AG04450 (cell line): ENCODE measurements at regions not wholly inside any gene's neighbourhood (a gene's known extent, or its start where the extent isn't known, plus 50 kb on each side); places are given as distances from the start of the nearest gene placed in this dataset.
A peak's percentile ranks its signal among the peaks of the same experiment; 100 is the strongest.

Experiments used
- CTCF ChIA-PET: fragments of 300-600, 350-600 bp; formaldehyde crosslinking; extraction: SDS; loops from one replicate; lab custom pipeline; 2022; ENCODE audit warnings: antibody characterized with exemption, inconsistent platforms; lab: Charles Lee
- POLR2A ChIA-PET: fragments of 350-600 bp; formaldehyde crosslinking; extraction: SDS; loops from one replicate; lab custom pipeline; 2021; ENCODE audit warnings: antibody characterized with exemption, inconsistent platforms; lab: Yijun Ruan, JAX
- DNase-seq: peaks from one replicate; pipeline ENCODE4 v3.0.0-alpha.2; 2011; ENCODE audit warnings: low read depth, low spot score
- H3K27ac ChIP-seq: one replicate; pipeline ENCODE4 v1.5.1; 2012; ENCODE audit warnings: low read depth, low read length, control low read depth
- H3K27me3 ChIP-seq: one replicate; pipeline ENCODE4 v1.6.0; 2012; ENCODE audit warnings: low read length; ENCODE audit not compliant: control insufficient read depth, insufficient read depth
- H3K4me3 ChIP-seq: 2 replicates; pipeline ENCODE4 v1.5.1; 2011; ENCODE audit warnings: mild to moderate bottlenecking, low read depth, low read length, control low read depth
- H3K9me3 ChIP-seq: 2 replicates; pipeline ENCODE4 v1.5.1; 2012; ENCODE audit warnings: low read length; ENCODE audit not compliant: control insufficient read depth, insufficient read depth
- TF ChIP-seq, protein P1 (sequence below): IDR thresholded peaks from 2 replicates; pipeline ENCODE4 v1.5.1; 2011; ENCODE audit warnings: low read depth, low read length, control low read depth, inconsistent platforms

GRCh38 chr1:79914896-79915295 is 908.4 kb upstream of the ADGRL4 start:
- ChIA-PET CTCF (no interaction called here), POLR2A (no interaction called here)

DNA sequence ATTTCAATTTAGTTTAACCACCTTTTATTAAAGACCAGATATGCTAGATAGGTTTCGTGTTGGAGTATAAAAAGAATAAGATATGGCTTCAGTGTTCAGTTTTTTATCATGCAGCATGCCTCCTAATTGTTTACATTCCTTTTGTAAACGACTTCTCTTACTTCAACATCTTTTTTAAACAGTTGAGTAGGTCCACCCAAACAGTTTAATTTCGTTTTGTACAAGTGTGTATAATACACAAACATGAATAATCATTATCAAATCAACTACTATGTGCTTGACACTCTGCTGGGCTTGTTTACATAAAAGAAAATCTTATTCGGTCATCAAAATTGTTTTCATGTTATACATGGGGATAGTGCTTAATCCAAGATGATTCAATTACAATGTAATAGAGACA is 906.3 kb upstream of the ADGRL4 start:
- H3K4me3 ChIP-seq = no peak overlapping the region
- H3K27me3 ChIP-seq = no peaks in the 10 kb centered on the region
- no peak overlapping the region for H3K27ac ChIP-seq
- H3K9me3 ChIP-seq = no peaks in the 10 kb centered on the region
- ChIA-PET CTCF (no interaction called here), POLR2A (no interaction called here)
- TF ChIP-seq, protein P1, sequence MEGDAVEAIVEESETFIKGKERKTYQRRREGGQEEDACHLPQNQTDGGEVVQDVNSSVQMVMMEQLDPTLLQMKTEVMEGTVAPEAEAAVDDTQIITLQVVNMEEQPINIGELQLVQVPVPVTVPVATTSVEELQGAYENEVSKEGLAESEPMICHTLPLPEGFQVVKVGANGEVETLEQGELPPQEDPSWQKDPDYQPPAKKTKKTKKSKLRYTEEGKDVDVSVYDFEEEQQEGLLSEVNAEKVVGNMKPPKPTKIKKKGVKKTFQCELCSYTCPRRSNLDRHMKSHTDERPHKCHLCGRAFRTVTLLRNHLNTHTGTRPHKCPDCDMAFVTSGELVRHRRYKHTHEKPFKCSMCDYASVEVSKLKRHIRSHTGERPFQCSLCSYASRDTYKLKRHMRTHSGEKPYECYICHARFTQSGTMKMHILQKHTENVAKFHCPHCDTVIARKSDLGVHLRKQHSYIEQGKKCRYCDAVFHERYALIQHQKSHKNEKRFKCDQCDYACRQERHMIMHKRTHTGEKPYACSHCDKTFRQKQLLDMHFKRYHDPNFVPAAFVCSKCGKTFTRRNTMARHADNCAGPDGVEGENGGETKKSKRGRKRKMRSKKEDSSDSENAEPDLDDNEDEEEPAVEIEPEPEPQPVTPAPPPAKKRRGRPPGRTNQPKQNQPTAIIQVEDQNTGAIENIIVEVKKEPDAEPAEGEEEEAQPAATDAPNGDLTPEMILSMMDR = no peak
- DNase-seq = peak; percentile 27

More at GRCh38 chr1:79914896-79915295, 908.4 kb upstream of the ADGRL4 start:
- Histone ChIP-seq H3K27ac (no peak overlapping the region), H3K4me3 (no peak overlapping the region), H3K27me3 (no peaks in the 10 kb centered on the region), H3K9me3 (no peaks in the 10 kb centered on the region)
- TF ChIP-seq, protein P1 = no peak
- no peak for DNase-seq

GRCh38 chr1:79903321-79903720 is 896.8 kb upstream of the ADGRL4 start:
- H3K4me3 ChIP-seq = no peak overlapping the region
- H3K27ac ChIP-seq = no peak overlapping the region
- ChIA-PET CTCF (no interaction called here), POLR2A (no interaction called here)
- H3K27me3 ChIP-seq = no peaks in the 10 kb centered on the region
- H3K9me3 ChIP-seq = peaks cover 5% of the 10 kb centered on the region
- TF ChIP-seq, protein P1 = no peak
- DNase-seq = no peak

- Histone ChIP-seq H3K9me3 (peaks cover 5% of the 10 kb centered on the region), H3K4me3 (no peak overlapping the region), H3K27ac (no peak overlapping the region), H3K27me3 (no peaks in the 10 kb centered on the region)
- POLR2A ChIA-PET = no interaction called here
- CTCF ChIA-PET = no interaction called here
- TF ChIP-seq, protein P1 = no peak
- DNase-seq = no peak
Observed at GRCh38 chr1:79902418-79902817, 895.9 kb upstream of the ADGRL4 start.

GRCh38 chr1:79899914-79900313 is 893.4 kb upstream of the ADGRL4 start:
- Histone ChIP-seq H3K9me3 (no peaks in the 10 kb centered on the region), H3K4me3 (no peak overlapping the region), H3K27ac (peak overlapping the region; percentile 81), H3K27me3 (no peaks in the 10 kb centered on the region)
- peak; percentile 97 for DNase-seq
- ChIA-PET CTCF (no interaction called here), POLR2A (no interaction called here)
- TF ChIP-seq, protein P1 = no peak
